Left ventricle myocardium inferior (tissue), 1 donor: ENCODE measurements at regions not wholly inside any gene's neighbourhood (a gene's known extent, or its start where the extent isn't known, plus 50 kb on each side); places are given as distances from the start of the nearest gene placed in this dataset.

ENCODE experiments used
- DNase-seq: peaks from one replicate; pipeline ENCODE4 v3.0.0-alpha.2; 2020
- H3K27ac ChIP-seq: fragments of 200-600 bp; replicated peaks from 2 replicates; pipeline ENCODE4 v1.8.0; 2021
- H3K27me3 ChIP-seq: fragments of 200-600 bp; 2 replicates; pipeline ENCODE4 v1.8.0; 2021; ENCODE audit warnings: low read depth
- H3K36me3 ChIP-seq: fragments of 200-600 bp; 2 replicates; pipeline ENCODE4 v1.8.0; 2021
- H3K4me1 ChIP-seq: fragments of 200-600 bp; 2 replicates; pipeline ENCODE4 v1.8.0; 2021
- H3K4me3 ChIP-seq: fragments of 200-600 bp; 2 replicates; pipeline ENCODE4 v1.8.0; 2021; ENCODE audit warnings: mild to moderate bottlenecking, moderate library complexity
- H3K9me3 ChIP-seq: fragments of 200-600 bp; replicated peaks from 2 replicates; pipeline ENCODE4 v1.8.0; 2021
- CTCF ChIP-seq: fragments of 200-600 bp; IDR thresholded peaks from 2 replicates; pipeline ENCODE4 v1.8.0; 2021; ENCODE audit warnings: antibody characterized with exemption, mild to moderate bottlenecking, borderline replicate concordance
- intact Hi-C: fragments of 100-400 bp; cut with micrococcal nuclease; formaldehyde crosslinking; loops from one replicate; pipeline ENCODE4 v1.11.0; 2022
- donor health status: DM: no; HTN: yes; CAD: no; lungs with severe emphysema.

- no peaks in the 10 kb centered on the region for H3K36me3 ChIP-seq
- no peaks in the 10 kb centered on the region for H3K27me3 ChIP-seq
- no peak for TF ChIP-seq CTCF
- H3K27ac ChIP-seq: peak overlapping the region; percentile 59
- no peak overlapping the region for H3K4me3 ChIP-seq
- peaks cover 10% of the 10 kb centered on the region for H3K4me1 ChIP-seq
- intact Hi-C loops: no loop called here
- DNase-seq: no peak
- no peaks in the 10 kb centered on the region for H3K9me3 ChIP-seq
Measured at GRCh38 chr3:171966533-171967136, 72.7 kb upstream of the FNDC3B start.

GRCh38 chr3:171967137-171967783, 72.1 kb upstream of the FNDC3B start:
- no peak for TF ChIP-seq CTCF
- Histone ChIP-seq H3K36me3 (no peaks in the 10 kb centered on the region), H3K27ac (peak overlapping the region; percentile 59), H3K9me3 (no peaks in the 10 kb centered on the region), H3K4me1 (peaks cover 10% of the 10 kb centered on the region), H3K4me3 (no peak overlapping the region), H3K27me3 (no peaks in the 10 kb centered on the region)
- DNase-seq: no peak
- intact Hi-C loops: no loop called here

- H3K27me3 ChIP-seq: no peaks in the 10 kb centered on the region
- H3K36me3 ChIP-seq: no peaks in the 10 kb centered on the region
- peak overlapping the region; percentile 59 for H3K27ac ChIP-seq
- H3K9me3 ChIP-seq: no peaks in the 10 kb centered on the region
- peaks cover 10% of the 10 kb centered on the region for H3K4me1 ChIP-seq
- intact Hi-C loops: no loop called here
- TF ChIP-seq CTCF: no peak
- DNase-seq: no peak
- H3K4me3 ChIP-seq: no peak overlapping the region
Measured at GRCh38 chr3:171967932-171968678, 71.3 kb upstream of the FNDC3B start.

GRCh38 chr3:171970301-171970788, 69.0 kb upstream of the FNDC3B start:
- no peaks in the 10 kb centered on the region for H3K27me3 ChIP-seq
- intact Hi-C loops: no loop called here
- H3K27ac ChIP-seq: no peak overlapping the region
- no peaks in the 10 kb centered on the region for H3K9me3 ChIP-seq
- no peak for TF ChIP-seq CTCF
- no peak for DNase-seq
- H3K4me1 ChIP-seq: peaks cover 10% of the 10 kb centered on the region
- no peaks in the 10 kb centered on the region for H3K36me3 ChIP-seq
- H3K4me3 ChIP-seq: no peak overlapping the region

- TF ChIP-seq CTCF: no peak
- Histone ChIP-seq H3K4me1 (peaks cover 23% of the 10 kb centered on the region), H3K36me3 (no peaks in the 10 kb centered on the region), H3K9me3 (no peaks in the 10 kb centered on the region), H3K4me3 (no peak overlapping the region), H3K27ac (peak overlapping the region; percentile 46), H3K27me3 (no peaks in the 10 kb centered on the region)
- no peak for DNase-seq
- intact Hi-C loops: no loop called here
Measured at GRCh38 chr3:171971919-171972514, 67.4 kb upstream of the FNDC3B start.
